ENCODE measurements at regions not wholly inside any gene's neighbourhood (a gene's known extent, or its start where the extent isn't known, plus 50 kb on each side); places are given as distances from the start of the nearest gene placed in this dataset.

DNA sequence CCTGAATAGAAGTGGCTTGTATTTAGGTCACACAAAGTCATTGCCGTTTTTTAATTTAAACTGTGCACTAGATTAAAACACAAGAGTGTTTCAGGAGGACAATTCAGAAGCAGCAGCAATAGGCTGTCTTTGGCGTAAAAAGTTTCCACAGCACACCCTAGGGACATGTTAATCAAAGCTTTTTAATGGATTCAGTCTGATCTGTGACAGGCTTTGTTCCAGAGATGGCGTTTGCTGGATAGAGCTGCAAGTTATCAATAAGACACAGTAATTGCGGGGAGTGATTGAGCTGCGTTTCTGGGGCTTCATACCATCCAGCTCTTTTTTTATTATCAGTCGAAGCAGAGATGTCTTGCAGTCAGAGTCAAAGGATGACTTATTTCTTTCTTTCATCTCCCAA is 300.3 kb downstream of the ZNF608 start:
- TF ChIP-seq, protein P1, sequence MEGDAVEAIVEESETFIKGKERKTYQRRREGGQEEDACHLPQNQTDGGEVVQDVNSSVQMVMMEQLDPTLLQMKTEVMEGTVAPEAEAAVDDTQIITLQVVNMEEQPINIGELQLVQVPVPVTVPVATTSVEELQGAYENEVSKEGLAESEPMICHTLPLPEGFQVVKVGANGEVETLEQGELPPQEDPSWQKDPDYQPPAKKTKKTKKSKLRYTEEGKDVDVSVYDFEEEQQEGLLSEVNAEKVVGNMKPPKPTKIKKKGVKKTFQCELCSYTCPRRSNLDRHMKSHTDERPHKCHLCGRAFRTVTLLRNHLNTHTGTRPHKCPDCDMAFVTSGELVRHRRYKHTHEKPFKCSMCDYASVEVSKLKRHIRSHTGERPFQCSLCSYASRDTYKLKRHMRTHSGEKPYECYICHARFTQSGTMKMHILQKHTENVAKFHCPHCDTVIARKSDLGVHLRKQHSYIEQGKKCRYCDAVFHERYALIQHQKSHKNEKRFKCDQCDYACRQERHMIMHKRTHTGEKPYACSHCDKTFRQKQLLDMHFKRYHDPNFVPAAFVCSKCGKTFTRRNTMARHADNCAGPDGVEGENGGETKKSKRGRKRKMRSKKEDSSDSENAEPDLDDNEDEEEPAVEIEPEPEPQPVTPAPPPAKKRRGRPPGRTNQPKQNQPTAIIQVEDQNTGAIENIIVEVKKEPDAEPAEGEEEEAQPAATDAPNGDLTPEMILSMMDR (conservative IDR thresholded peaks at IDR 0.05; ENCODE audit: low read depth, low read length) = no peak
- TF ChIP-seq EZH2 (IDR thresholded peaks at IDR 0.05; ENCODE audit: borderline replicate concordance, low read depth, low read length, poor library complexity, severe bottlenecking) = no peak
